ENCODE measurements at regions not wholly inside any gene's neighbourhood (a gene's known extent, or its start where the extent isn't known, plus 50 kb on each side); places are given as distances from the start of the nearest gene placed in this dataset.

- H3K27ac ChIP-seq (ENCODE audit: low read length), result no peak overlapping the region
- WGBS (ENCODE audit: insufficient coverage), result 80% methylated on average over 1 of the region's 3 CpGs
- no peak for DNase-seq
- no peaks in the 10 kb centered on the region for H3K36me3 ChIP-seq (ENCODE audit: control insufficient read depth, insufficient read depth, low read length)
- no peaks in the 10 kb centered on the region for H3K27me3 ChIP-seq (ENCODE audit: control insufficient read depth, insufficient read depth, low read length)
- H3K4me1 ChIP-seq (ENCODE audit: control insufficient read depth, insufficient read depth, low read length), result no peaks in the 10 kb centered on the region
- H3K9me3 ChIP-seq (replicated peaks; ENCODE audit: control insufficient read depth, low read depth, low read length), result no peaks in the 10 kb centered on the region
- no peak overlapping the region for H3K4me3 ChIP-seq (ENCODE audit: low read length)
Measured at GRCh38 chr21:22630953-22631465, 1632.8 kb downstream of the NCAM2 start.

- no peaks in the 10 kb centered on the region for H3K4me1 ChIP-seq (ENCODE audit: control insufficient read depth, insufficient read depth, low read length)
- H3K27me3 ChIP-seq (ENCODE audit: control insufficient read depth, insufficient read depth, low read length), result no peaks in the 10 kb centered on the region
- no CpG with 5 or more reads among the region's 1 CpG for WGBS (ENCODE audit: insufficient coverage)
- no peaks in the 10 kb centered on the region for H3K36me3 ChIP-seq (ENCODE audit: control insufficient read depth, insufficient read depth, low read length)
- DNase-seq, result no peak
- H3K9me3 ChIP-seq (replicated peaks; ENCODE audit: control insufficient read depth, low read depth, low read length), result no peaks in the 10 kb centered on the region
- H3K27ac ChIP-seq (ENCODE audit: low read length), result no peak overlapping the region
- no peak overlapping the region for H3K4me3 ChIP-seq (ENCODE audit: low read length)
Measured at GRCh38 chr21:22632176-22632575, 1634.0 kb downstream of the NCAM2 start.

GRCh38 chr21:22649246-22649645 lies 1651.0 kb downstream of the NCAM2 start:
- 71% methylated on average over 1 of the region's 3 CpGs for WGBS (ENCODE audit: insufficient coverage)
- Histone ChIP-seq H3K9me3 (replicated peaks; ENCODE audit: control insufficient read depth, low read depth, low read length) (no peaks in the 10 kb centered on the region), H3K4me1 (ENCODE audit: control insufficient read depth, insufficient read depth, low read length) (no peaks in the 10 kb centered on the region), H3K4me3 (ENCODE audit: low read length) (no peak overlapping the region), H3K36me3 (ENCODE audit: control insufficient read depth, insufficient read depth, low read length) (no peaks in the 10 kb centered on the region), H3K27me3 (ENCODE audit: control insufficient read depth, insufficient read depth, low read length) (no peaks in the 10 kb centered on the region), H3K27ac (ENCODE audit: low read length) (no peak overlapping the region)
- DNase-seq, result peak; percentile 59

- Histone ChIP-seq H3K4me3 (ENCODE audit: low read length) (no peak overlapping the region), H3K4me1 (ENCODE audit: control insufficient read depth, insufficient read depth, low read length) (no peaks in the 10 kb centered on the region), H3K36me3 (ENCODE audit: control insufficient read depth, insufficient read depth, low read length) (no peaks in the 10 kb centered on the region), H3K27ac (ENCODE audit: low read length) (no peak overlapping the region), H3K27me3 (ENCODE audit: control insufficient read depth, insufficient read depth, low read length) (no peaks in the 10 kb centered on the region), H3K9me3 (replicated peaks; ENCODE audit: control insufficient read depth, low read depth, low read length) (no peaks in the 10 kb centered on the region)
- DNase-seq, result no peak
- no CpG with 5 or more reads among the region's 1 CpG for WGBS (ENCODE audit: insufficient coverage)
Measured at GRCh38 chr21:22650226-22650625, 1652.0 kb downstream of the NCAM2 start.

- Histone ChIP-seq H3K9me3 (replicated peaks; ENCODE audit: control insufficient read depth, low read depth, low read length) (no peaks in the 10 kb centered on the region), H3K36me3 (ENCODE audit: control insufficient read depth, insufficient read depth, low read length) (no peaks in the 10 kb centered on the region), H3K27me3 (ENCODE audit: control insufficient read depth, insufficient read depth, low read length) (no peaks in the 10 kb centered on the region), H3K4me3 (ENCODE audit: low read length) (no peak overlapping the region), H3K4me1 (ENCODE audit: control insufficient read depth, insufficient read depth, low read length) (no peaks in the 10 kb centered on the region), H3K27ac (ENCODE audit: low read length) (no peak overlapping the region)
- DNase-seq, result peak; percentile 62
Measured at GRCh38 chr21:22657781-22658180, 1659.6 kb downstream of the NCAM2 start.

- WGBS (ENCODE audit: insufficient coverage), result no CpG with 5 or more reads among the region's 1 CpG
Measured at GRCh38 chr21:22670148-22670547, 1671.9 kb downstream of the NCAM2 start.

GRCh38 chr21:22679207-22679606 lies 1681.0 kb downstream of the NCAM2 start:
- no peak overlapping the region for H3K27ac ChIP-seq (ENCODE audit: low read length)
- no peak overlapping the region for H3K4me3 ChIP-seq (ENCODE audit: low read length)
- H3K27me3 ChIP-seq (ENCODE audit: control insufficient read depth, insufficient read depth, low read length), result no peaks in the 10 kb centered on the region
- 82% methylated on average over 10 of the region's 10 CpGs for WGBS (ENCODE audit: insufficient coverage)
- no peaks in the 10 kb centered on the region for H3K4me1 ChIP-seq (ENCODE audit: control insufficient read depth, insufficient read depth, low read length)
- no peak for DNase-seq
- H3K9me3 ChIP-seq (replicated peaks; ENCODE audit: control insufficient read depth, low read depth, low read length), result no peaks in the 10 kb centered on the region
- H3K36me3 ChIP-seq (ENCODE audit: control insufficient read depth, insufficient read depth, low read length), result no peaks in the 10 kb centered on the region

More at GRCh38 chr21:22670148-22670547, 1671.9 kb downstream of the NCAM2 start:
- Histone ChIP-seq H3K9me3 (replicated peaks; ENCODE audit: control insufficient read depth, low read depth, low read length) (no peaks in the 10 kb centered on the region), H3K27me3 (ENCODE audit: control insufficient read depth, insufficient read depth, low read length) (no peaks in the 10 kb centered on the region), H3K36me3 (ENCODE audit: control insufficient read depth, insufficient read depth, low read length) (no peaks in the 10 kb centered on the region), H3K4me1 (ENCODE audit: control insufficient read depth, insufficient read depth, low read length) (no peaks in the 10 kb centered on the region), H3K4me3 (ENCODE audit: low read length) (no peak overlapping the region), H3K27ac (ENCODE audit: low read length) (no peak overlapping the region)
- DNase-seq, result no peak

GRCh38 chr21:22691658-22692057 lies 1693.4 kb downstream of the NCAM2 start:
- Histone ChIP-seq H3K9me3 (replicated peaks; ENCODE audit: control insufficient read depth, low read depth, low read length) (peaks cover 12% of the 10 kb centered on the region), H3K27ac (ENCODE audit: low read length) (no peak overlapping the region), H3K36me3 (ENCODE audit: control insufficient read depth, insufficient read depth, low read length) (no peaks in the 10 kb centered on the region), H3K27me3 (ENCODE audit: control insufficient read depth, insufficient read depth, low read length) (no peaks in the 10 kb centered on the region), H3K4me1 (ENCODE audit: control insufficient read depth, insufficient read depth, low read length) (no peaks in the 10 kb centered on the region), H3K4me3 (ENCODE audit: low read length) (no peak overlapping the region)
- DNase-seq, result peak; percentile 72

GRCh38 chr21:22703521-22703920 lies 1705.3 kb downstream of the NCAM2 start:
- WGBS (ENCODE audit: insufficient coverage), result no CpG with 5 or more reads among the region's 2 CpGs
- no peak overlapping the region for H3K4me3 ChIP-seq (ENCODE audit: low read length)
- H3K4me1 ChIP-seq (ENCODE audit: control insufficient read depth, insufficient read depth, low read length), result no peaks in the 10 kb centered on the region
- H3K36me3 ChIP-seq (ENCODE audit: control insufficient read depth, insufficient read depth, low read length), result no peaks in the 10 kb centered on the region
- H3K9me3 ChIP-seq (replicated peaks; ENCODE audit: control insufficient read depth, low read depth, low read length), result no peaks in the 10 kb centered on the region
- no peak for DNase-seq
- H3K27me3 ChIP-seq (ENCODE audit: control insufficient read depth, insufficient read depth, low read length), result no peaks in the 10 kb centered on the region
- no peak overlapping the region for H3K27ac ChIP-seq (ENCODE audit: low read length)

GRCh38 chr21:22710721-22711120 lies 1712.5 kb downstream of the NCAM2 start:
- no peak overlapping the region for H3K27ac ChIP-seq (ENCODE audit: low read length)
- WGBS (ENCODE audit: insufficient coverage), result no CpG with 5 or more reads among the region's 3 CpGs
- DNase-seq, result peak; percentile 53

GRCh38 chr21:22711636-22712035 lies 1713.4 kb downstream of the NCAM2 start:
- H3K36me3 ChIP-seq (ENCODE audit: control insufficient read depth, insufficient read depth, low read length), result no peaks in the 10 kb centered on the region
- H3K9me3 ChIP-seq (replicated peaks; ENCODE audit: control insufficient read depth, low read depth, low read length), result peaks cover 3% of the 10 kb centered on the region
- peak; percentile 53 for DNase-seq
- no peak overlapping the region for H3K4me3 ChIP-seq (ENCODE audit: low read length)
- H3K27ac ChIP-seq (ENCODE audit: low read length), result no peak overlapping the region
- peaks cover 2% of the 10 kb centered on the region for H3K4me1 ChIP-seq (ENCODE audit: control insufficient read depth, insufficient read depth, low read length)
- H3K27me3 ChIP-seq (ENCODE audit: control insufficient read depth, insufficient read depth, low read length), result no peaks in the 10 kb centered on the region

More at GRCh38 chr21:22710721-22711120, 1712.5 kb downstream of the NCAM2 start:
- H3K9me3 ChIP-seq (replicated peaks; ENCODE audit: control insufficient read depth, low read depth, low read length), result peaks cover 3% of the 10 kb centered on the region
- no peaks in the 10 kb centered on the region for H3K36me3 ChIP-seq (ENCODE audit: control insufficient read depth, insufficient read depth, low read length)
- H3K4me1 ChIP-seq (ENCODE audit: control insufficient read depth, insufficient read depth, low read length), result peaks cover 2% of the 10 kb centered on the region
- no peaks in the 10 kb centered on the region for H3K27me3 ChIP-seq (ENCODE audit: control insufficient read depth, insufficient read depth, low read length)
- no peak overlapping the region for H3K4me3 ChIP-seq (ENCODE audit: low read length)

Data from muscle of leg (tissue), 3 donors.